HEK293T (cell line): ENCODE measurements at regions not wholly inside any gene's neighbourhood (a gene's known extent, or its start where the extent isn't known, plus 50 kb on each side); places are given as distances from the start of the nearest gene placed in this dataset.

Source experiments
- ARNT ChIP-seq: fragments of 450-650 bp; IDR thresholded peaks from 2 replicates; pipeline ENCODE4 v1.6.1; 2017; ENCODE audit warnings: mild to moderate bottlenecking
- BHLHE40 ChIP-seq: fragments of 450-650 bp; IDR thresholded peaks from 2 replicates; pipeline ENCODE4 v1.6.1; 2016; ENCODE audit warnings: mild to moderate bottlenecking, moderate library complexity, borderline replicate concordance
- ELF4 ChIP-seq: fragments of 450-650 bp; IDR thresholded peaks from 2 replicates; pipeline ENCODE4 v1.6.1; 2017; ENCODE audit warnings: antibody characterized with exemption
- FOXA1 ChIP-seq: fragments of 450-650 bp; IDR thresholded peaks from 2 replicates; pipeline ENCODE4 v1.6.1; 2016; ENCODE audit warnings: mild to moderate bottlenecking
- FOXK2 ChIP-seq: fragments of 450-650 bp; IDR thresholded peaks from 2 replicates; pipeline ENCODE4 v1.6.1; 2016; ENCODE audit warnings: mild to moderate bottlenecking
- FOXM1 ChIP-seq: fragments of 450-650 bp; IDR thresholded peaks from 2 replicates; pipeline ENCODE4 v1.6.1; 2017; ENCODE audit warnings: mild to moderate bottlenecking, borderline replicate concordance
- HDGF ChIP-seq: fragments of 450-650 bp; IDR thresholded peaks from 2 replicates; pipeline ENCODE4 v1.6.1; 2017; ENCODE audit warnings: antibody characterized with exemption, borderline replicate concordance
- L3MBTL2 ChIP-seq: fragments of 450-650 bp; conservative IDR thresholded peaks from 2 replicates; pipeline ENCODE4 v1.6.1; 2016; ENCODE audit warnings: mild to moderate bottlenecking
- SP1 ChIP-seq: fragments of 450-650 bp; IDR thresholded peaks from 2 replicates; pipeline ENCODE4 v1.6.1; 2017
- SUZ12 ChIP-seq: fragments of 450-650 bp; IDR thresholded peaks from 2 replicates; pipeline ENCODE4 v1.6.1; 2016; ENCODE audit warnings: mild to moderate bottlenecking
- TARDBP ChIP-seq: fragments of 450-650 bp; IDR thresholded peaks from 2 replicates; pipeline ENCODE4 v1.6.1; 2016
- ZNF384 ChIP-seq: fragments of 450-650 bp; IDR thresholded peaks from 2 replicates; pipeline ENCODE4 v1.6.1; 2016
- TF ChIP-seq, protein P1 (sequence below): fragments of 450-650 bp; IDR thresholded peaks from 2 replicates; pipeline ENCODE4 v1.6.1; 2016

DNA sequence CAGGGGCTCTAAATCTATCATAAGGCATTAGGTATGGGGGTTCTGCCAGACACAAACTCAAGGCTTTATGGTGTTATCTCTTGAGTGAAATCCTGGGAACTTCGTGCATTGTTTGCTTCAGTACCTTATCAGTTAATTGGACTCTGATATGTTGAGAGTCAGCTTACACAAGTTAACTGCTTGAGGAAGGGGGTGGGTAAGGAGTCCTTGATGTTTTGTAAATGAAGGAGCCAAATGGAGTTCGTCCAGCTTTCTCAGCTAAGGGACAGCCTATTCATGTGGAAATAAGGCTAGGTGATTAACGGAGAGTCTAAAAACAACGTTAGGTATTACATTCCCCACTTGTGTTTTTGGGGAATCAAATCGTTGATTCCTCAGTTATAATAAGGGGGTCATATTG, 157.4 kb downstream of the TRIM27 start:
- no peak for TF ChIP-seq ZNF384
- no peak for TF ChIP-seq FOXA1
- no peak for TF ChIP-seq HDGF
- TF ChIP-seq TARDBP, result no peak
- TF ChIP-seq ARNT, result no peak
- no peak for TF ChIP-seq SP1
- no peak for TF ChIP-seq BHLHE40
- TF ChIP-seq FOXM1, result no peak
- no peak for TF ChIP-seq ELF4
- no peak for TF ChIP-seq SUZ12
- TF ChIP-seq, protein P1, sequence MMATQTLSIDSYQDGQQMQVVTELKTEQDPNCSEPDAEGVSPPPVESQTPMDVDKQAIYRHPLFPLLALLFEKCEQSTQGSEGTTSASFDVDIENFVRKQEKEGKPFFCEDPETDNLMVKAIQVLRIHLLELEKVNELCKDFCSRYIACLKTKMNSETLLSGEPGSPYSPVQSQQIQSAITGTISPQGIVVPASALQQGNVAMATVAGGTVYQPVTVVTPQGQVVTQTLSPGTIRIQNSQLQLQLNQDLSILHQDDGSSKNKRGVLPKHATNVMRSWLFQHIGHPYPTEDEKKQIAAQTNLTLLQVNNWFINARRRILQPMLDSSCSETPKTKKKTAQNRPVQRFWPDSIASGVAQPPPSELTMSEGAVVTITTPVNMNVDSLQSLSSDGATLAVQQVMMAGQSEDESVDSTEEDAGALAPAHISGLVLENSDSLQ, result no peak
- no peak for TF ChIP-seq L3MBTL2
- no peak for TF ChIP-seq FOXK2
